Testis (tissue), 2 donors: ENCODE measurements at regions not wholly inside any gene's neighbourhood (a gene's known extent, or its start where the extent isn't known, plus 50 kb on each side); places are given as distances from the start of the nearest gene placed in this dataset.
"Not testable (repeated sequence)": the region's sequence is repeated elsewhere in the genome, so short reads cannot be mapped to it uniquely, and the experiment has no call there.

ENCODE experiments used
- POLR2A ChIP-seq: fragments of 450-650 bp; IDR thresholded peaks from one replicate; pipeline ENCODE4 v1.6.1; 2017; ENCODE audit warnings: antibody characterized with exemption, mild to moderate bottlenecking, moderate library complexity
- TF ChIP-seq, protein P1 (sequence below), 3 experiments: fragments of 450-650 bp in 2 of 3; fragments of 200-600 bp in 1 of 3; sonication (generic) in 1 of 3; IDR thresholded peaks; one replicate each; pipeline ENCODE4 v1.5.1; 2016 to 2019; ENCODE audit warnings: antibody characterized with exemption in 3 of 3, mild to moderate bottlenecking in 2 of 3, moderate library complexity in 1 of 3

DNA sequence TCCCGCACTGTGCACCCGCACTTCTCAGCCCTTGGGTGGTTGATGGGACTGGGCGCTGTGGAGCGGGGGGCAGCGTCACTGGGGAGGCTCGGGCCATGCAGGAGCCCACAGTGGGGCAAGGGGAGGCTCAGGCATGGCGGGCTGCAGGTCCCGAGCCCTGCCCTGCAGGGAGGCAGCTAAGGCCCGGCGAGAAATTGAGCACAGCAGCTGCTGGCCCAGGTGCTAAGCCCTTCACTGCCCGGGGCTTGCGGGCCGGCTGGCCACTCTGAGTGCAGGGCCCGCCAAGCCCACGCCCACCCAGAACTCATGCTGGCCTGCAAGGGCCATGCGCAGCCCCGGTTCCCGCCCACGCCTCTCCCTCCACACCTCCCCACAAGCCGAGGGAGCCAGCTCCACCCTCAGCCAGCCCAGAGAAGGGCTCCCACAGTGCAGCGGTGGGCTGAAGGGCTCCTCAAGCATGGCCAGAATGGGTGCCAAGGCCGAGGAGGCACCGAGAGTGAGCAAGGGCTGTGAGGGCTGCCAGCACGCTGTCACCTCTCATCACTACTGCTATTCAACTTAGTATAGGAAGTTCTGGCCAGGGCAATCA lies 60.3 kb upstream of the FBXL17 start:
- TF ChIP-seq, protein P1, sequence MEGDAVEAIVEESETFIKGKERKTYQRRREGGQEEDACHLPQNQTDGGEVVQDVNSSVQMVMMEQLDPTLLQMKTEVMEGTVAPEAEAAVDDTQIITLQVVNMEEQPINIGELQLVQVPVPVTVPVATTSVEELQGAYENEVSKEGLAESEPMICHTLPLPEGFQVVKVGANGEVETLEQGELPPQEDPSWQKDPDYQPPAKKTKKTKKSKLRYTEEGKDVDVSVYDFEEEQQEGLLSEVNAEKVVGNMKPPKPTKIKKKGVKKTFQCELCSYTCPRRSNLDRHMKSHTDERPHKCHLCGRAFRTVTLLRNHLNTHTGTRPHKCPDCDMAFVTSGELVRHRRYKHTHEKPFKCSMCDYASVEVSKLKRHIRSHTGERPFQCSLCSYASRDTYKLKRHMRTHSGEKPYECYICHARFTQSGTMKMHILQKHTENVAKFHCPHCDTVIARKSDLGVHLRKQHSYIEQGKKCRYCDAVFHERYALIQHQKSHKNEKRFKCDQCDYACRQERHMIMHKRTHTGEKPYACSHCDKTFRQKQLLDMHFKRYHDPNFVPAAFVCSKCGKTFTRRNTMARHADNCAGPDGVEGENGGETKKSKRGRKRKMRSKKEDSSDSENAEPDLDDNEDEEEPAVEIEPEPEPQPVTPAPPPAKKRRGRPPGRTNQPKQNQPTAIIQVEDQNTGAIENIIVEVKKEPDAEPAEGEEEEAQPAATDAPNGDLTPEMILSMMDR (IDR thresholded peaks at IDR 0.05) = not testable (repeated sequence)
- TF ChIP-seq POLR2A = not testable (repeated sequence)
